NCI-H2227 (cell line): ENCODE measurements at regions not wholly inside any gene's neighbourhood (a gene's known extent, or its start where the extent isn't known, plus 50 kb on each side); places are given as distances from the start of the nearest gene placed in this dataset.
"Not testable (repeated sequence)": the region's sequence is repeated elsewhere in the genome, so short reads cannot be mapped to it uniquely, and the experiment has no call there.

Experiments
- DNase-seq: peaks from one replicate; lab custom pipeline; 2025; ENCODE audit not compliant: unreplicated experiment; lab: John Stamatoyannopoulos, UW

DNA sequence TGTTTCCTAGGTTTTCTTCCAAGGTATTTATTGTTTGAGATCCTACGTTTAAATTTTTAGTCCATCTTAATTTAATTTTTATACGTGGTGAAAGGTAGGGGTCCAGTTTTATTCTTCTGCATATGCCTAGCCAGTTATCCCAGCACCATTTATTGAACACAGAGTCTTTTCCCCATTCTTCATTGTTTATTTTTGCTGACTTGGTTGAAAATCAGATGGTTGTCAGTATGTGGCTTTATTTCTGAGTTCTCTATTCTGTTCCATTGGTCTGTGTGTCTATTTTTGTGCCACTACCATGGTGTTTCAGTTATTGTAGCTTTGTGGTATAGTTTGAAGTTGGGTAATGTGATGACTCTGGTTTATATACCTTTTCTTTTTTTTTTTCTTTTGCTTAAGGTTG lies 753.0 kb upstream of the GOT2 start:
- no peak for DNase-seq

DNA sequence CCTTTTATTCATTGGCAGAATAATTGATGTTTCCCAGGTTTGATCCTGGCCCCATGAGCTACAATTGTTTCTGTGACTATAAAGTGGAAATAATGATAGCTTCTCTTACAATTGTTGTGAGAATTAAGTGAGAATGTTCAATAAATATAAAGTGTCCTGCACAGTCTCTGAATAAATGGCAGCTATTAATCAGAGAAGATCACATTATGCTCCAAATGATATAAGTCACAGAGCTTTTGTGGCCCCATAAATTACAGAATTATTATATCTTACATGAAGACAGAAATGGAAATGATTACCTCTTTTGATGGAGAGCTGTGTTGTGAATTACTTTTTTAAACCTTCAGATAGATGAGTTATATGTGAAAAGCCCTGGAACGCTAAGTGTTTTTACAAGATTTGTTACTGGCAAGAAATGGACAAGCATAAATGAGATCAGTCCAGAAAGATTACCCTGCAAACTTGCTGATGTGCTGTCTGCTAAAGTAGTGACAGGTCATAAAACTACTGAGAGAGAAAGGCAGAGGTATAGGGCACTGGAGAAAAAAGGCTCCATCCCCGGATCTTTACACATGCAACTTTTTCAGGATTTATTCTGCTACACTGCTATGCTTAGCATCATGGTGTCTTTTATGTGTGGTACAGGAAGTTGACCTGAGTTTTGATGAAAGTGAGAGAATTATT lies 750.9 kb upstream of the GOT2 start:
- DNase-seq, result no peak

DNA sequence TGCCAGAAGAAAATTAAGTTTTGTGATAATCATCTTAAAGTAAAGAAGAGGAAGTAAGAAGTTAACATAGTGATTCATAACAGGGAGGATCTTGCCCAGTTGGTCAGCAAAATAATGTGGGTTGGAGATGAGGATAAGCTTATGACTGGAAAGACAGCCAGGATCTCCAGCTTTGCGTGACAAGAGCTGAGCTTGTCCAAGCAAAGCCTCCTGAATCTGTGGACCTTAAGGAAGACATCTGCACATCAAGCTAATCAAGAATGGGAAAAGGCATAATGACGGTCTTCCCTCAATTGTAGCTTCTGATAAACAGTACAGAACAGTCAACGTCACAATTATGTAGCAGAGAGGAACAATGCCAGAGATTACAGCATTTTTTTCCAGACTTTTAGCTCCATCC lies 744.7 kb upstream of the GOT2 start:
- DNase-seq, result no peak

DNA sequence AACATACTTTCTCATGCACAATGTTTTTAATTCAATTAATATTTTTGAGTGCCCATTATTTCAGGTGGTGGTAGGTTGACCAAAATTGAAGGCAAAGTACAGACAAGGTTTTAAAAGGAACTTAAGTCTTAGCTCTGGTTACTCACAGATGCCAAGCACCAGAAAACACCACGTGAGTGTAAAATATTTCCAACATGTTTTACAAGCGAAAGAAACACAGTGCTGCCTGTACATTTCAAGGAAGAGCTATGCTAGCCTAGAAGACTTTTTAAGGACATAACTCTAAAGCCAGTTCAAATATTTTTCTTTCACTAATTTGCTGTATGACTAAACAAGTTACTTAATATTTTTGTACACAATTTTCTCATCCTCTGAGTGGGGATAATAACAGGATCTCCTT lies 736.4 kb upstream of the GOT2 start:
- no peak for DNase-seq

DNA sequence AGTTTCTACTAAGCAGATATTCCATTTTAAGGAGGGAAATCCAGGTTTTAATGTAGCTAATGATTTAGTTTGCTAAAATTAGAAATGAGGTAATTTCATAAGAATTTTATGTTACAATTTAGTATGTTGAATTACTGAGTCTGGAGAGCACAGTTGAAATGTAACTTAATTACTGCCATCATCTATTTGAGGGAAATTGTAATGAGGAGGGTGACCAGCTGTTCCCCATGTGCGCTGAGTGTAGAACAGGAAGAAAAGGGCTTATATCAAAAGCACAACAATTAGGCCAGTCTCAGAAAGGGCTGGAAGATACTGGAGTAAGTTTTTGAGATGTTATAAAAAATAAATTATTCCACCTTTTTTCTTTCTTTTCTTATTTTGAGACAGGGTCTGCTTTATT lies 735.1 kb upstream of the GOT2 start:
- DNase-seq, result no peak

DNA sequence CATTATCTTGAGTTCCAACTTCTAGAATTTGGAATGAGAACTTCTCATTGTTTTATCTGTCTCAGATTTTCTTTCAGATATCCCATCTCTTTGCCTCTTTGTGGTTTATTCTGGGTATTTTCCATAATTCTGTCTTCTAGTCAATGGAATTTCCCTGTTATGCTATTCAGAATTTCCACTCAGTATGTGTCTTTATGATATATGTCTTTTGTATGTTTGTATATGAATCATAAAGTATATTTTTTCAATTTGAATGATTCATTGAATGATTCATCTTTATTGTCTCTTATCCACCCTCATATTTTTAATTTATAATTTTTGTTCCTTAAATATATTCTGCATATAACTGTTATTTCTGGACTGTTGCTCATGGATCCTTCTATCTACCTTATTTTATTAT lies 729.7 kb upstream of the GOT2 start:
- DNase-seq, result no peak

DNA sequence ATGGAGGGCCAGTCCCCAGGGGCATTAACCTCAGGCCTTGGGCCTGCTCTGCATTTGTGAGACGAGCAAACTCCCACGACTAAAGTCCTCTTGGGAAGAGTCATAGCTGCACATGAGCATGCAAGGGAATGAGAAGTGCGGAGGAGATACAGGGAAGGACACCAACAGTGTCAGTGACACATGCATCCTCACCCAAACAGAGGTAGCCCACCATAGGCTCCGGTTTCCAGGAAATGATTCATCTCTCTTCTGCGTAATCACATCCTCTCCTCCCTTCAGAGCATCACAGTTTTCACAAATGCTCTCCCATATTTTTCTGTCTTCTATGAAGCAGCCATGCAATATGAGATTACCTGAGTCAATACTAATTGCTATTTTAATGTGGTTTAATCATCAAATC lies 725.7 kb upstream of the GOT2 start:
- no peak for DNase-seq

DNA sequence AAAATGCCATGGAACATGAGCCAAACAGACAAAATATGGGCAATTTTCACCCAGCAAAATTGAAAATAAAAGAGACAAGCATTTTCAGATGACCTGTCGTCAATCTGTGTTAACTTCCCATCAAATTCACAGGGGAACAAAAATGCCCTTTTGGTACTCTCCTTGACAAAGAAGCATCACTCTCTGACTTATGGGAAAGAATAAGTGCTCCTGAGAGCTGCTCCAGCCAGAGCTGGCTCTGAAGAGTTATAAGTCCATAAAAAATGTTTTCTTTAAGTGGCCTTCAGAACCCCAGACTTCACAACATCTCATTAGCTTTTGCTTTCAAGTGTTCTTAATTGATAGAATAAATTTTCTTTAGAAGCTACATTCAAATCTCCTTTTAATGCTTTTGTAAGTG lies 721.4 kb upstream of the GOT2 start:
- no peak for DNase-seq

DNA sequence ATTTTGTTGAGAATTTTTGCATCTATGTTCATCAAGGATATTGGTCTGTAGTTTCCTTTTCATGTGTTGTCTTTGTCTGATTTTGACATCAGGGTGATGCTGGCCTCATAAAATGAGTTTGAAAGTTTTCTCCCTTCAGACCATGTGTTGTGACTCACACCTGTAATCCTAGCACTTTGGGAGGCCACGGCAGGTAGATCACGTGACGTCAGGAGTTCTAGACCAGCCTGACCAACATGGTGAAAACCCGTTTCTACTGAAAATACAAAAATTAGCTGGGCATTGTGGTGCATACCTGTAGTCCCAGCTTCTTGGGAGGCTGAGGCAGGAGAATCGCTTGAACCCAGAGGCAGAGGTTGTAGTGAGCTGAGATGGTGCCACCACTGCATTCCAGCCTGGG lies 716.4 kb upstream of the GOT2 start:
- DNase-seq, result not testable (repeated sequence)

DNA sequence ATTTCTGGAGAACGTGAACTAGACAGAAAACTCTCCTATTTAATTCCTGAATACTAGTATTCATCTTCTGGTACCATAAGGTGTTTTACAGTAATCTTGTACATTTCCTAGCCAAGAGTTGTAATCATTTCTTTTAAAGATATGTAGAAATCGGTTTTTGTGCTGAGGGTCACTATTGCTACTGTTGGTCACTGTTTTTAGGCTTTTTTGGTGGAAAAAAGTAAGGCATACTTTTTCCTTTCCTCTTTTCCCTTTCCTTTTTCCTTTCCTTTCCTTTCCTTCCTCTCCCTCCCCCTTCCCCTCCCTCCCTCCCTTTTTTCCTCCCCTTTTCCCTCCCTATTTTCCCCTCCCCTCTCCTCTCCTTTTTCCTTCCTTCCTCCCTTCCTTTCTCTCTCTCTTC lies 706.4 kb upstream of the GOT2 start:
- no peak for DNase-seq

DNA sequence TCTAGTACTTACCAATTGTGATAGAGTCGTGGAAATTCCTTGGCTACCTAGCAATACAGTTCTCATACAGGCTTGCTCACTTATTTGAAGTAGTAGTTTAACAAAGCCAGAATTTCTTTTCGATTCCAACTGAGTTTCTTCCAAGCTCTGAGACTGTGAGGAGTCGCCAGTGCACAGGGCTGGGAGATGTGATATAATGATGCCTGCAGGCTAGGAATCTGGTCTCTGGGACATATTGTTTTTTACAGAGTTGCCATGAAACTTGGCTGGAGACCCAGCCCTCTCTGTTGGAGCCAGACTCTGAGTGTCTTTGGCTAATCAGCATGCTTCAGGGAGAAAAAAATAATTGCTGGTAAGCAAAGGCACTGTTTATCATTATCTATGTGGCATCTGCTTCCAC lies 698.8 kb upstream of the GOT2 start:
- no peak for DNase-seq

DNA sequence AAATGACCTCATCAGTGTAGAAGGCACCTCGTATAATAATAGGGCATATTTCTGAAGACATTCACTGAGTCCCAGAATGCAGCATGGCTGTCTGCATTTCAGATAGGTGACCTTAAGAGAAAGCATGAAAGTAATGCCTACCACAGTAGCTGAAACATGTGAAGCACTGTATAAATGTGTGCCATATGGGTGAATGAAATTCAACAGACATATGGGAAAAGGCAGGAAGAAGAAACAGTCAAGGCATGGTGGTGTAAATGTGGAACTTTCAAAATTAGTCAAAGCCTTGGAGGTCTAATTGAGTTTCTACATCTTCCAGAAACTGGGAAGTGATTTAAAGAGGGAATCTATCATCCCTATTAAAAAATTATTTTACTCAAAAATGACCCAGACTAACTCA lies 698.2 kb upstream of the GOT2 start:
- no peak for DNase-seq

DNA sequence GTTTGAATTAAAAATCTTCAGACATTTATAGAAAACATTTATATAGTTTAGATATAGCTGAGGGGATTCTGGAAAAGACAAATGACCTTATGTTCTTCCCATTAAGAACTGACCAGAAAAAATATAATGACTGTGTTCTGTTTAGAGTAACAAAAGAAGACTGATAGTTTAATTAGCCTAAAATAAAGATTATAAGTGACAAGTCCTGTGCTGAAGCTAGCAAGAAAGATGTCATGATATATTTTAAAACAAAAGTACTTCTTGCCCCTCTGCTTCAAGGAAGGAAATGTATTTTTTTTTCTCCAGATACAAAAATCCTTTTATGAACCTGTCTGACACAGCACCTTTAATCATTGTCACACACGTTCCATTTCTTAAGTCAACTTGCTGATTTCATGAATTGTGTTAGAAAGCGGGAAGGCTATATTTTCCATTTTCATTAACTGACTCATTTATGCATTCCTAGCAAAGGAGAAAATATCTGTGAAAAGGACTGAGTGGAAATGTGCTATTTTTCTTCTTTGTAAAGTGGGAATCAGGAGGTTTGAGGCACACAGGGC lies 690.7 kb upstream of the GOT2 start:
- no peak for DNase-seq

DNA sequence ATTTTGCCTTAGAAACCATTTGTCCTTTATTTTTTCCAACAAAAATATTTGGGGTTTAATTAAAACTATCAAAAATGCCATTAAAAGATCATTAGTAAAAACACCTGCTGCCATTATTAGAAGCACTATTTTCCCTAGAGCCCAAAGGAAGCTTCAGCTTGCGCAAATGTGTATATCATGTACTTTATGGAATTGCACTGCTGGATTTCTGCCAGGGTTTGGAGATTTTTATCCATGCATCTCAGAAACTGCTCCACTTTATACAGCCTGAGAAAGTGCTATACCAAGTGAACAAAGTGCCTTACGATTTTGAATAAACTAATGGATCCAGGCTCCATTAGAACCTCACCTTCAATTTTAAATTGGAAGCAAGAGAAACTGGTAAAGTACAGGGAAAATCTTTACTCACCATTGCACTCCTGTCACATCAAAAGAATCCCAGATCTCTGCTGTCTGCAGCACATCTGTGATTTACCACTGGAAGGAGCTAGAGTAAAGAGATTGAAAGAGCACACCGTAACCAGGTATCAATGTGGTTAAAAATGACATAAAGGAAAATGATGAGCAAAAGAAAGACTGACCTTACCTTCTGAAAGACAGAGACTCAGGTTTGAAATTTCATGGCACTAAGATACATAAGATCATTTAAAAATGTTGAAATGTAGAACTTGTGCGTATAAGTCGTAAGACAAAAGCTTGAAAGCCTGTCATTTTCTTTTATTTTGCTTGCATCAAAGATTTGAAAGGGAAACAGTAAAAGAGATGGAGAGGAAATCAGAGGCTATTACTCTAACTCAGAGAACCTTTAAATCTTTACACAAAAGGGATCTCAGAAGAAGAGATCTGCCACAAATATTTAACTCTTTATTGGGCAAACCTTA lies 678.1 kb upstream of the GOT2 start:
- no peak for DNase-seq

DNA sequence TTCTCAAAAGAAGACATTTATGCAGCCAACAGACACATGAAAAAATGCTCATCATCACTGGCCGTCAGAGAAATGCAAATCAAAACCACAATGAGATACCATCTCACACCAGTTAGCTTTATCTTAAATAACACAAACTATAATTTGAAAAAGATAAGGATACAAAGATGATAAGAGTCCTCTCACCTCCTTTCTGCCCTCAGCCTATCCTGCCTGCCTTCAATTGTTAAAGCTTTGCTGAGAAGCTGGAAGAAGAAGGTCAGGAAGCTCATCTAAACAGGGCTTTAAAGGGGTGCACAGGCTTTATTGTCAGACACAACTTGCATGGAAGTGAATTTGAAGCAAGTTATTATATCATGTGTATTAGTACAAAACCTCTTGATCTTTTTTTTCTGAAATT lies 676.3 kb upstream of the GOT2 start:
- no peak for DNase-seq

DNA sequence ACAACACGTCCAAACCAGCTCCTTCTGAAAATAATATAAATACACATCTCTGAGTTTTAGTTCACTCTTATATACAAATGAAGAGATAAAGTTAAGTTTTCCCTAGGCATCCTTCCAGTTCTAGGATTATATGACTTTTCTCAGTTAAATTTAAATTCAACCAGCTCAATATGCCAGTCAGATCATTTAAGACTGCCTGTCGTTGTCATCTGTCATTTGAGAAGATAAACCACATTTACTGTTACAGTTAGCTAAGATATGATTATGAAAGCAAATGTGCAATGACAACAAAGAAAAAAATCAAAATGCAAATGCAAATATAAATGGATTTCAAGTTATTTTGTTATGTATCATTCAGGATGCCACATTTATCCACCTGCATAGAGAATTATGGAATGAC lies 671.7 kb upstream of the GOT2 start:
- no peak for DNase-seq

DNA sequence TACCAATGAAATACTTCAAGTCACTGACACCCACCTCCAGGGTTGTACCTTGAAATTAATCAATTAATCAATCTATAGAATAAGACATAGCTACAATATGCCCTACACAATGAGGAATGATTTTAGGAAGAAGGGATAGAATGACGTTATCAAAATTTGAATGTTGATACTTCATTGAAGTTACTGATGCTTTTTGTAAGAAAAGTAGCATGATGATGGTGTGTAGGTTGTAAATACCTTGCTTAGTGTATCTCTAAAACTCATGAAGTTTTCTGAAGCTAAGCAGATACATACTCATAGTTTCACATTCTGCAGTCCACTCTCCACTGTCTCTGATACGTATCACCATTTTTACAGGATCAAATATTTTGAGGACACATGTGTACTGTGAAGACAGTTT lies 670.4 kb upstream of the GOT2 start:
- DNase-seq, result no peak

DNA sequence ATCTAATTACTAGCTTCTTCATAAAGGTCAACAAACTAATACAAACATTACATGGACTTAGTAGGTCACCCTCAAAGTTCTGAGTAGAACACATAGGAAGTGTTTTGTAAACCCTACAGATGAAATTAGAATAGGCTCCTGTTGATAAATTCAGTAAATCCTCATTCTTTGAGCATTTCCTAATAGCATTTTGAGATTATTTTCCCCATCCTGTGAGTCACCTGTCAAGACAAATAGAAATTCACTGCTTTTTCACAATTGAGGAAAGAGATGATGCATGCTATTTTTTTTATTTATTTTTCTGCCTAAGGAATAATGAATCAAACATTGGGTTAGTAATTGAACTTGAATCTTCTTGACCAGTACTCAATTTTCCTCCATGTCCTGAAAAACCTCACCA lies 666.7 kb upstream of the GOT2 start:
- no peak for DNase-seq

DNA sequence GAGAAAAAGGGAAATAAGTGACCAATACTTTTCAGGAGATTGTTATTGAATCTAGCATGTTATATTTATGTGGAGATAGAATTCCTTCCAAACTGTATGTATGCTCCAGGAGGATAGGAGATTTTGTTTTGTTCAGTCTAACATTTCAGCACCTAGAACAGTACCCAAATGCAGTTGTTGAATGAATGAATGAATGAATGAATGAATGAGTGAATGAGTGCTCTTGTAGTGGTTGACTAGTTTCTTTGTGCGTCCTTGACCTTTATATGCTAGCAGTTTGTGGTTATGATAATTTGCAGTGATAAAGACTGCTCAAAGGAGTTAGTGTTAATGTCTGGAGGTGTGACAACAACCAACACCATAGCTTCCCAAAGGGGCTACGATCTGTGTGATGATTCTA lies 663.5 kb upstream of the GOT2 start:
- no peak for DNase-seq

DNA sequence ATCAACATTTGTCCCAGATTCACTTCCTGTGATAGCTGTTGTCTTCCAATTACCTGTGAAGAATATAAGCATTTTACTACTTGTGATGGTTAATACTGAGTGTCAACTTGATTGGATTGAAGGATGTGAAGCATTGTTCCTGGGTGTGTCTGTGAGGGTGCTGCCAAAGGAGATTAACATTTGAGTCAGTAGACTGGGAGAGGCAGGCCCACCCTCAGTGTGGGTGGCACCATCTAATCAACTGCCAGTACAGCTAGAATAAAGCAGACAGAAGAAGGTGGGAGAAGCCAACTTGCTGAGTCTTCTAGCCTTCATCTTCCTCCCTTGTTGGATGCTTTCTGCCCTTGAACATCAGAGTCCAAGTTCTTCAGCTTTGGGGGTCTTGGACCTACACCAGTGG lies 660.4 kb upstream of the GOT2 start:
- DNase-seq, result no peak

DNA sequence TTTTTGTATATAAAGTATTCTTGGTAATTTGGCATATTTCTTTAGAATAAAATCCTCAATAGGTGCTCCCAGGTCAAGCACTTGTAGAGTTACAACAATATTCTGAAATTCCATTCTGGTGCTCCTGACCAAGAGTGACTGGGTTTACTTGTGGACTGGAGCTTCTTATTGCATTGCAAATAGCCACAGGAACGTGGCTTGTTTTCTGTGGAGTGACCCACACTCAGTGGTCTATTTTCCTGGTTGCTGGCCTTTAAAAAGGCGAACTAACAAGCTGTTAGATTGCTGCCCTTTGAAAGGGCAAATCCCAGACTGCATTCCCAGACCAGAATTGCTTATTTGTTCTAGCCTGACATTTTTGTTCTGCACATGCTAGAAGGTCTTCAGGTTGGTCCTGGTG lies 658.8 kb upstream of the GOT2 start:
- DNase-seq, result no peak

DNA sequence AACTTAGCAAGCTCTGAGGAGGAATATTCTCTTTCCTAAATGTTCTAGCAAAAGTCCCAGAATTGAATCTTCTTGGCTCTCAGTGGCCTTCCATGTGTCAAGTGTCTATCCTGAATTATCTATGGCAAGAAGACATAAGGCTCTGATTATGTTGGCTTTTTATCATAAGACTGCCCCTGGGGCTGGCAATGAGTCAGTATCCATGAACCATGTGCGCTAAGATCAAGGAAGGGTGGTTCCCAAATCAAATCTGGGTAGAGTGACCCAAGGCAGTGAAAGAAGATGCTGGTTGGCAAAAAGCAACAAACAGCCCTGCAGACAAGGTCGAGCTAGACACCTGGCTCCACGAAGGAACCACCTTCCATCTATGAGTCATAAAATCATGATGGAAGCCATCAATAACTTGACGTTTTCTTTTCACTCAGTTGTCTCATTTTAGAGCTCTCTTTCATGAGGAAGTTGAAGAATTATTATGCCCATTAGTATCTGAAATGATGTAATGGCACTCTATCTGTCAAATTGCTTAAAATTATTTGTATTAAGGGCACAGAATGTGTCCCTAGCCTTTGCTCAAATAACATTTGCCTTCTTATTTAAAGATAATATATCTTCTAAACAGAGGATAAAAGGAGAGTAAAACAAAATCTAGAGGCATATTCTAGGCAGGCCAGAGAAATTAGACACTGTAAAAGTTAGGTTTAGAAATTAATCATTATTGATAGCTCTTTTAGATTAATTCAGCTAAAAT lies 657.7 kb upstream of the GOT2 start:
- no peak for DNase-seq
